GM19438 (cell line): ENCODE measurements at regions not wholly inside any gene's neighbourhood (a gene's known extent, or its start where the extent isn't known, plus 50 kb on each side); places are given as distances from the start of the nearest gene placed in this dataset.
"Not testable (repeated sequence)": the region's sequence is repeated elsewhere in the genome, so short reads cannot be mapped to it uniquely, and the experiment has no call there.

ENCODE experiments used
- ATAC-seq: cut with Tn5 transposase; IDR thresholded peaks from one replicate; pipeline ENCODE4 v1.9.1; 2021; ENCODE audit warnings: low read depth; ENCODE audit not compliant: unreplicated experiment

DNA sequence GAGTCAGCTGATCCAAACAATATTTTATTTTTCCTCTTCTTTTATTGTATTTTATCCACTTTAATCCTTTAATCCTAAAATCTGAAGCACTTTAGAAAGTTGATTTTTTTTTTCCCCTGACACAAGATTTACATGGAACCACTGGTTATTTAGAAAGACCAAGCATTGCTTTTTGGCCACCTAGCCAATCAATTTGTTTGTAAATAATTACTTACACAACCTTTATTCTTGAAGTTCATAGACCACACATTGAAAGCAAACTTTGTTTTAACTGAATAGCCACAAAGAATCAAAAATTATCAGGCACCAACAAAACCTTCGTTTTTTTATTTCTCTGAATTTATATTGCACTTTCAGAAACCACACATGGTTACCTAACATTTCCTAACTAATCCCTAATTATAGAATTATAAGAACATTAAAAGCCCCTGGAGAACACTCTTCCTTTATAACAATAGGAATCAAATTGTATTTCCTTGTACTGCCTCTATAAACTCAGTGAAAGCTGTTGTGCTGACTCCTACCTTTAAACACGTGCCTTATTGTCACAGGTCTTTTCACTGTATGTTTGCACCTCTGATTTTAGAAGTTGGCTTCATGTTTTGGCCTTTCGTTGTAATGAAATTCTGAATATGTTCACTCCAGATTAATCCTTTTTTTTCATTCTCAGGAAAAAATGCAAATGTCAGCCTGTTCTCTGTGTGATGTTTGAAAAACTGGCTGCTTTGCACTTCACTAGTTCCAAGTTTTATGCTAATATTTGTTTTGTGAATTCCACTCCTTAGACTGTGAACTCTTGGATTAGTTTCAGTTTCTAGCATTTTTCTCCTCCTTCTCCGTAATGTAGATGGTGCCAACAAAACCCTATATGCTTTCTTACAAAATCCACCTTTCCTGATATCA, 1511.9 kb downstream of the REEP3 start:
- ATAC-seq = no peak

GRCh38 chr10:65033957-65034356, 1512.8 kb downstream of the REEP3 start:
- no peak for ATAC-seq

- ATAC-seq = no peak
Observed at GRCh38 chr10:65040796-65041195, 1519.6 kb downstream of the REEP3 start.

DNA sequence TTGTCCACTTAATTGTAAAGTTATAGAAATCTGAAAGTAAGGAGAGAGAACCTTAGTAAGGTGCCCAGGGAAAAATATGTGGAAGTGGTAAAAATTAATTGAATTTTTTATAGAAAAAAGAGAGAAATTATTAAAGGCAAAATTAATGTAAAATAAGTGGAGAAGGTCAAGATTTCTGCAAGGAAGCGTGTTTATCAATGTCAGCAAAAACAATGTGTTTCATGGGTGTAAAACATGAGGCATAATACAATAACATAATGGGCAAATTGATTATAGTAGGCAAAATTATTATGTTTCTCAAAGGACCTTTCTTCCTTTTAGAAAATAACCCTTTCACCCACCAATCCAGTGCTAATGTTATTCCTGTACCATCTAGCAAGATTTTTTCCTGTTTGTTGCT, 1520.1 kb downstream of the REEP3 start:
- ATAC-seq = no peak

GRCh38 chr10:65042496-65042895, 1521.3 kb downstream of the REEP3 start:
- ATAC-seq = no peak

DNA sequence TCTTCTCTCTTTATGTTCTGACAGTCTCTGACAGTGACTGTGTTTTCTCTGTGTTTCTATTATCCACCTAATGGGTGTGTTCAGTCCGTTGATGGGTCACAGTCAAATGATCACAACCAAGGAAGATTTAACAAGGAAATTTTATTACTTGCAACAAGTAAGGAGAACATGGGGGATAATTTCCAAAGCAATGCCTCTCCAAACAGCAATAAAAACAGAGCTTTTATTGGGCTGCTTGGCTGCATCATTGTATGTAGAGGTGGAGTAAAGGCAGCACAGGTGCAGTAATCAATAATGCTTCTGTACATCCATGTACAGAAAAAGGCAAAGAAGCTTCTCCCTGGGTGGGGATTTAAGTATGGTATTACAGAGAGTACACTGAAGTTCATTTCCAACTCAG, 1525.6 kb downstream of the REEP3 start:
- no peak for ATAC-seq

GRCh38 chr10:65052111-65052510, 1530.9 kb downstream of the REEP3 start:
- not testable (repeated sequence) for ATAC-seq

GRCh38 chr10:65053397-65053796, 1532.2 kb downstream of the REEP3 start:
- ATAC-seq = not testable (repeated sequence)

DNA sequence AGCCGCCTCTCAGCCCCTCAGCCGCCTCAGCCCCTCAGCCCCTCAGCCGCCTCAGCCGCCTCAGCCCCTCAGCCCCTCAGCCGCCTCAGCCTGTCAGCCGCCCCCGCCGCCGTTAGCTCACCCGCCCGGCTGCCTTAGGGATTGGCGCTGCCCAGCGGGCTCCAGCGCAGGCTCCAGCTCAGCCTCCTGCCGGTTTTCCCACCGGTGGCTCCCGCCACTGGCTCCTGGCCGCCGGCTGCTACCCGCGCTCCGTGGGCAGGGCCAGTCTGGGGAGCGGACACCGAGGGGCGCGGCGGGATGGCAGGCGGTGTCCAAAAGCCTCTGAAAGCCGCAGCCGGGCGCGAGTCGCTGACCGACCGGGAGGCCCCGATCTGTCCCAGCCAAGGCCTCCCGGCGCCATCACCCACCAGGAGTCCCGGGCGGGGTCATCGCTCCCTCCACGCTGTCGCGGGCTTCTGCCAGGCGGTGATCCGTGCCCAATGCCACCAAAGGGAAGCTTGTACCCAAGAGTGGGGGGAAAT, 1532.7 kb downstream of the REEP3 start:
- ATAC-seq = not testable (repeated sequence)

DNA sequence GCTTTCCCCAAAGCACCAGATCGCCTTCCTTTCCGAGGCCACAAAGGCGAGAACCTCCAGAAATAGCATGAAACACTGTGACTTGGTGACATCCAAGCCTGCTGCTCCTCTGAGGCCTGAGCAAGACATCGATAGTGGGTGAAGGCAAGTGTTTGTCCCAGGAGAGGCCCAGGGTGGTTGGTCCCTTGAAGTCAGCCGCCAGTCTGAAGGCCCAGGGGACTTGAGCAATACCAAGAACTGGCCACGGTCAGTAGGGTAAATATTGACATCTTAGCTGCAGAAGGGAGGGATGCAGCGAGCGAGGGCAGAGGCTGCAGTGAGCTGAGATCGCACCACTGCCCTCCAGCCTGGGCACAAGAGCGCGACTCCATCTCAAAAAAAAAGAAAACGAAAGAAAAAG, 1533.5 kb downstream of the REEP3 start:
- ATAC-seq = not testable (repeated sequence)

- ATAC-seq = no peak
Observed at GRCh38 chr10:65065278-65065677, 1544.1 kb downstream of the REEP3 start.

DNA sequence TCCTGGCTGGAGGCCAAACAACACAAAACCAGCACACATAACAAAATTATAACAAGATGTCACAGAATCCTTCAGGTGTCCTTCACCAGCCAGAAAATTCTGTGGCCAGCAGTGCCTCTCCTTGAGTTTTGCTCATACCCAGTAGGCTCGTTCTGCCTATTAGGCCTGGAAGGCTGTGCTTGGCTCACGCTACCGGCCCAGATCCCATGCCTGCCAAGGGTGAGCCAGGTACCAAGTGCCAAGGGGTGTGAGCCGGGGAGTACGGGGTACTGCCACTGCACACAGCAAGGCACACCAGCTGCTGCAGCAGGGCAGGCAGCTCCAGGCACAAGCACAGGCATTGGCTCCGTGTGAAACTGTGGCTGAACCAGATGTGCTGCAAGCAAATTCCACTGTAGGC, 1562.0 kb downstream of the REEP3 start:
- no peak for ATAC-seq

- no peak for ATAC-seq
Observed at GRCh38 chr10:65090991-65091390, 1569.8 kb downstream of the REEP3 start.

- no peak for ATAC-seq
Observed at GRCh38 chr10:65100146-65100545, 1578.9 kb downstream of the REEP3 start.

DNA sequence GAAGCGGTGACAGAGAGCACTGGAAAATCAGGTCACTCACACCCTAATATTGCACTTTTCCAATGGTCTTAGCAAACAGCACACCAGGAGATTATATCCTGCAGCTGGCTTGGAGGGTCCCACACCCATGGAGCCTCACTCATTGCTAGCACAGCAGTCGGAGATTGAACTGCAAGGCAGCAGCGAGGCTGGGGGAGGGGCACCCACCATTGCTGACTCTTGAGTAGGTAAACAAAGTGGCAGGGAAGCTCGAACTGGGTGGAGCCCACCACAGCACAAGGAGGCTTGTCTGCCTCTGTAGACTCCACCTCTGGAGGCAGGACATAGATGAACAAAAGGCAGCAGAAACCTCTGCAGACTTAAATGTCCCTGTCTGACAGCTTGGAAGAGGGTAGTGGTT, 1579.7 kb downstream of the REEP3 start:
- ATAC-seq = not testable (repeated sequence)

DNA sequence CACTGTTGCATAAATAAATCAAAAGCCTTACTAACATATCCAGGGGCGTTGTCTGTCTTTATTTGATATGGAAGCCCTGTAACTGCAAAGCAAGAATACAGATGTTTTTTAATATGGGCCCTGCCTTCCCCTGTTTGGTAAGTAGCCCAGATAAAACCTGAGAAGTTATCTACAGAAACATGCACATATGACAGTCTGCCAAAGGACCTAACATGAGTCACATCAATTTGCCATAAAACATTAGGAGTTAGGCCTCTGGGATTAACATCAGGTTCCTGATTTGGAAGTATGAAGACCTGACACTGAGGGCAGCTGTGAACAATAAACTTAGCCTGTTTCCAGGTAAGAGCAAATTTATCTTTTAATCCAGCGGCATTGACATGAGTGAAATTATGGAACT, 1588.8 kb downstream of the REEP3 start:
- no peak for ATAC-seq

- ATAC-seq = not testable (repeated sequence)
Observed at GRCh38 chr10:65111059-65111458, 1589.9 kb downstream of the REEP3 start.

- ATAC-seq = no peak
Observed at GRCh38 chr10:65112573-65112972, 1591.4 kb downstream of the REEP3 start.

- no peak for ATAC-seq
Observed at GRCh38 chr10:65123120-65123519, 1601.9 kb downstream of the REEP3 start.

DNA sequence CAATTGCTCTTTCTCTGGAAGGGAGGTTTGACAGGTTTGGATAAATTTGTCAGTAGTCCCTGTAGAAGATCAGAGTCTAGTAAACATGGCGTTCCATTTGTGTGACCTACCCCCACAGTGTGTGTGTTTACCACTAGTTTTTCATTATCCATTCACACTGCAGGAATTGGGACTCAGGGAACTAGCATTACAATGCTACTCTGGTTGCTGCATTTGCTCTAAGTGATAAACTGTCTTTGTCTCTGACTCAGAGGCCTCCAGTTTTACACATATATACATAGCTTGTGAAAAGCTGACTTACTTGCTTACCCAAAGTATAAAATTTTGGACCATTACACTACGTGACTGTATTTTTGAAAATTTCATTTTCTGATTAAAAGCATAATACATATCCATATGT, 1604.0 kb downstream of the REEP3 start:
- no peak for ATAC-seq

GRCh38 chr10:65126288-65126687, 1605.1 kb downstream of the REEP3 start:
- no peak for ATAC-seq

- ATAC-seq = no peak
Observed at GRCh38 chr10:65128277-65128676, 1607.1 kb downstream of the REEP3 start.
